HG03108 (cell line): ENCODE measurements at regions not wholly inside any gene's neighbourhood (a gene's known extent, or its start where the extent isn't known, plus 50 kb on each side); places are given as distances from the start of the nearest gene placed in this dataset.
"Not testable (repeated sequence)": the region's sequence is repeated elsewhere in the genome, so short reads cannot be mapped to it uniquely, and the experiment has no call there.

Experiments
- ATAC-seq: cut with Tn5 transposase; IDR thresholded peaks from one replicate; pipeline ENCODE4 v1.9.1; 2021; ENCODE audit warnings: moderate library complexity; ENCODE audit not compliant: unreplicated experiment

GRCh38 chr4:136007991-136008390 lies 1524.3 kb downstream of the PCDH18 start:
- no peak for ATAC-seq

DNA sequence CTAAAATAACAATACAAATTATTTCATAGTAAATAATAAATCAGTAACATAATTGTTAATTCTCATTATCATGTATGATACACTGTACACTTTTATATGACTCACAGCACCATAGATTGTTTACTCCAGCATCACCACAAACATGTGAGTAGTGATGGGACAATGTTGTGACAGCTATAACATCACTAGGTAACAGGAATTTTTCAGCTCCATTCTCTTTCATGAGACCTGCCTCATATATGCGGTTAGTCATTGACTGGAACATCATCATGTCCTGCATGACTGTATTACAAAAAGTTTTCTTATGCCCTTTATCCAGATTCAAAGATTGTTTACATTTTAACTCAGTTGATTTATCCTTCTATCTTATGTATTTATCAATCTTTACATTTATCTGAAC lies 1530.0 kb downstream of the PCDH18 start:
- ATAC-seq = no peak

DNA sequence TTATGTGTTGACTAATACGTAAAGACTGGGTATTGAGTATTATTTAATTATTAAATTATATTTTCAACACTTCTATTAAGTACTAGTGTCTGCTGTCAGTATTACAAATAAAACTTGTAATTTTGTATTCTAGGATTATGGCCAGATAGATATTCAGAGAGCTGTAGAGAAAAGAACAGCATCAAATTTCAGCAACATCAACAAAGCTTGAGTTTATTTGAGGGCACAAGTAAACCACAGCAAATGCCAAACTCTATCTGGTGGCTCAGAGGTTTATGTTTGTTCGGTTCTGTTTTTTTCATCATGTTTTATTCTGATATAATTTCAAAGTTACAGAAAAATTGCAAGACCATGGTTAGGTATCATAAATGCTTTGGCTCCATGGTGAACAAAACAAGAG lies 1530.5 kb downstream of the PCDH18 start:
- no peak for ATAC-seq

DNA sequence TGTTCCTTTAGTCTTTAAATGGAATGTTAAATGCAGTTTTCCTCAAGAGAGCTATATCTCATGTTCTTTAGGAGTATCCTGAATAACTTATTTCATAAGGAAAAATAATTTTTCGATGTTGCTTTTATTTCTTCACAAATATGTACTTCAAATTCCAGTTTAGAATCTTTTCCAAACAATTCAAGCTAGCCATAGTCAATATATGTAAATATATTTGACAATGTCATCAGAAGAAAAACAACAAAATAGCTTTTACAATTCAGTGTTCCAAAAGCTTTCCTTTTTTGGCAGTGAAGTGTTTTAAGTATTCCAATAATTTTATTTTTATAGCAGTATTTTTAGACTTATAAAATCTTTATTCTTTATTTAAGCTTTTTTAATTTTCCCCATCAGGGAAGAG lies 1532.0 kb downstream of the PCDH18 start:
- ATAC-seq = no peak

DNA sequence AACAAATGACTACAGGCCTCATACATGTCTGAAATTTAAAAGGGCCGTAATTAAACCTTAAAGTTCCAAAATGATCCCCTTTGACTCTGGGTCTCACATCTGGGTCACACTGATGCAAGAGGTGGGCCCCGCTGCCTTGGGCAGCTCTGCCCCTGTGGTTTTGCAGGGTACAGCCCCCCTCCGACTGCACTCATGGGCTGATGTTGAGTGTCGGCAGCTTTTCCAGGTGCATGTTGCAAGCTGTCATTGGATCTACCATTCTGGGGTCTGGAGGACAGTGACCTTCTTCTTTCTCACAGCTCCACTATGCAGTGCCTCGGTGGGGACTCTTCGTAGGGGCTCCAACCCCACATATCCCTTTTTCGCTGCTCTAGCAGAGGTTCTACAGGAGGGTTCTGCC lies 1537.9 kb downstream of the PCDH18 start:
- ATAC-seq = no peak

DNA sequence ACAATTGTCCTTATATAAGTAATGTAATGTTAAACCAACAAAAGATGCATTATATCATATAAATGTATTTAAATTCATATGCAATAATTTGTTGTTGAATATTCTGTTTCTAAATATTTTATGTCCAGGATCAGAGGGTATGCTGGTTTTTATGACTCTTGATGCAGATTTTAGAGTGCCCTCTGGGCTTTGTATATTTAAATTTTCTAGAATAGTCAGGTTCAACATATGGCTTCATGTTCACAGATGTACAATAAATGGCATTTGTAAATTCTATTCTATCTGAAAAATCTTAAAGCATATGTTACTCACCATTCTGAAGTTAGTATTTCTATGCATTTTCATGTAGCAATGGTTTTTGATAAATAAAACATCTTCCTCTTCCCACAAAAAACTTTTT lies 1555.4 kb downstream of the PCDH18 start:
- ATAC-seq = no peak

DNA sequence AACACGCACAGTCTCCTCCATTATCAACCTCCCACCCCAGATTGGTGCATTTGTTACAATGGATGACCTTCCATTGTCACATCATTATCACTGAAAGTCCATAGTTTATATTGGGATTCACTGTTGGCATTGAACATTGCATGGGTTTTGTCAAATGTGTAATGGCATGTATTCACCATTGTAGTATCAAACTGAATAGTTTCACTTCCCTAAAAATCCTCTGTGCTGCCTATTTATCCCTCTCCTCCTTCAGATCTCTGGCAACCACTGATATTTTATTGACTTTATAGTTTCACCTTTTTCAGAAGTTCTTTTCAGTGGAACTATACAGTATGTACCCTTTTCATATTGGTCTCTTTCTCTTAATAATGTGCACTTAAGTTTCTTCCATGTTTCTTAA lies 1565.4 kb downstream of the PCDH18 start:
- ATAC-seq = no peak

GRCh38 chr4:135963009-135963408 lies 1569.3 kb downstream of the PCDH18 start:
- ATAC-seq = no peak

DNA sequence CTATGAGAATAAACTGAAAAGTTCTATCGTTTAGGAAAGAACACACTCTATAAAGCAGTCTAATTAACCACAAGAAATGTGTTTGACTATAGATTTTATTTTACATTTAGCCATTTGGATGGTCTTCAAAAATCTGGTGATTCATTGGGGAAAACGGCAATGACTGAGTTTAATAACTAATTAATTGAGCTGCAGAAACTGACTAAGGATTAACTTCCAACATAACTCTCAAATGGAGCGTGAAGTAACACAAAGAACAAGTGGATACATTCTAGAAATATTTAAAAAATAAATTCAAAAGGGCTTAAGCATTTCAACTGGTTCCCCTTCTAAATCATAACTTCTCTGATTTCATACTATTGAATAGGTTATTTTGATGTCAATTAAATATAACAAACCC lies 1582.4 kb downstream of the PCDH18 start:
- no peak for ATAC-seq

DNA sequence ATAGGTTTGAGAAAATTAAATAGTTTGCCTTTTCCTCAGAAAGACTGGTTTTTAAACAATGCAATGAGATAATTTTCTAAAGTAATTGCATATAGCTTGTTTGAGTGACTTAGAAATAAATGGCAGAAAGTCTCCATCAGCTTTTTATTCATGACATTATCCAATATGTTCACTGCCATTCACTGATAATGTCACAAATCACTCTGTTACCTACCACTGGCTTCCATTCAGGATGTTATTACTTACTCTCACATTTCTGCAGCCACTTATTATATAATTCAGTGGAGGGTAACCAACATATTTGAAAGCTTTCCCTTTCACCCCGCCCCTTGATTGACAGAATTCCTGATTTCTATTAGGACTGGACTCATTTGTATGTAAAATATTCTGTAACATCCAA lies 1583.5 kb downstream of the PCDH18 start:
- ATAC-seq = no peak

- ATAC-seq = no peak
These were observed 1590.6 kb downstream of the PCDH18 start for GRCh38 chr4:135941671-135942070.

DNA sequence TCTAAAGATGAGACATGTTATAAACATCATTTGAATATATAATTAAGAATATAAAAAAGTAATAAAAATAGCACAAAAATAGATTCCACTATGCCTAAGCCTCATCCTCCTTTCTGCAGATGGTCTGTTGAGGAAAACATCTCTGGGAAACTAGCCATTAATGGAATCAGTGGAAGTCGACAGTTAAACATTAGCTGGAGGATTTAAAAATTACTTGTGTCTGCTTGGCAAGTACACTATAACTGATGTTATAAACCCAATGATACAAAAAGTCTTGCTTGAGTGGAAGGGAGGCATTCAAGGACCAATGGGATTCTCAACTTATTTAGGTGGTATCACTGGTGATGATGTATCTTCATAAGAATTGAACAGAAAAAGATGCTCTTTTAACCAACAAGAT lies 1598.3 kb downstream of the PCDH18 start:
- ATAC-seq = no peak

- ATAC-seq = no peak
These were observed 1604.6 kb downstream of the PCDH18 start for GRCh38 chr4:135927651-135928050.

- no peak for ATAC-seq
These were observed 1611.2 kb downstream of the PCDH18 start for GRCh38 chr4:135921081-135921480.

DNA sequence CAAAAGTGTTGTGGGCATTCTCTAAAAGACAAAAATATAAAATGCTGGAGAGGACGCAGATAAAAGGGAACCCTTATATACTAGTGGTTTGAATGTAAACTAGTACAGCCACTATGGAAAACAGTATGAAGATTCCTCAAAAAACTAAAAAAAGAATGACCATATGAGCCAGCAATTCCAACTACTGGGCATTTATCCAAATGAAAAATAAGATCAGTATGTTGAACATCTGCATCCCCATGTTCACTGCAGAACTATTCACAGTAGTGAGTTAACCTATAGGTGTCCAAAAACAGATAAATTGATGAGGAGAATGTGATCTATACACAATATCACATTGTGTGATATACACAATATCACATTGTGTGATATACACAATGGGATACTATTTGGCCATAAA lies 1615.3 kb downstream of the PCDH18 start:
- no peak for ATAC-seq

GRCh38 chr4:135900956-135901355 lies 1631.3 kb downstream of the PCDH18 start:
- no peak for ATAC-seq

DNA sequence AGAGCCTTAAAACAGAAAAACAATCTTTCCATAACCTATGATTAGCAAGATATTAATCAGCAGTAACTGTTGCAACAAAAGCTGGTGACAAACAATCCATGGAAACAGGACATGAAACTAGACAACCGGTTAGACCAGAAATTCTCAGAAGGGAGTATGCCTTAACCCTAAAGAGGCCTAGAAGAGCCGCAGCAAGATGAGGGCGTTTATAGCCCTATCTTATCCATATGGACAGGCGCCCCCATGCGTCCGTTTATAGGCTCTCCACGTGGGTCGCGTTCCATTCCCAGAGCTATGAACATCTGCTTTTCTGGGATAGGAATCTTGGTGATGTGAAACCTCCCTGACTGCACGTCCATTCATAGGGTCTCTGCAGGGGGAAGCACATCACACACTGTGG lies 1662.7 kb upstream of the PABPC4L start:
- ATAC-seq = not testable (repeated sequence)

DNA sequence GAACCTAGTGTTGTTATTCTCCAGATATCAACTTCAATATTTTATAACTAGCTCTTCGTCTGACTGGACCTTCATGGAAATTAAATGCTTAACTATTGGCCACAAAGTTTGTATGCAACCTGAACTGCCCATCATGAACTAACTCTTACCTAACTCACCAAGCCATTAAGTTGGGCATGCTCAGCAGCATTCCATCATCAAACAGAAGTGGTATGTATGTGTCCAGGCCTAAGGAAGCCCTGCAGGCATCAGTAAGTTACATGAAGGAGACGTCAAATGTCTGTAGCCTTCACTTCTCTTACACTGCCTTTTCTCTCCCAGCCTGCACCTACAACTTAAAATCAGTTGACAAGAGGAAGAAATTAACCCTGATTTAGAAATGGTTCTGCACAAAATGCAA lies 1639.2 kb upstream of the PABPC4L start:
- no peak for ATAC-seq

- ATAC-seq = no peak
These were observed 1638.1 kb upstream of the PABPC4L start for GRCh38 chr4:135839712-135840111.

- no peak for ATAC-seq
These were observed 1637.3 kb upstream of the PABPC4L start for GRCh38 chr4:135838889-135839288.

GRCh38 chr4:135834471-135834870 lies 1632.9 kb upstream of the PABPC4L start:
- no peak for ATAC-seq

DNA sequence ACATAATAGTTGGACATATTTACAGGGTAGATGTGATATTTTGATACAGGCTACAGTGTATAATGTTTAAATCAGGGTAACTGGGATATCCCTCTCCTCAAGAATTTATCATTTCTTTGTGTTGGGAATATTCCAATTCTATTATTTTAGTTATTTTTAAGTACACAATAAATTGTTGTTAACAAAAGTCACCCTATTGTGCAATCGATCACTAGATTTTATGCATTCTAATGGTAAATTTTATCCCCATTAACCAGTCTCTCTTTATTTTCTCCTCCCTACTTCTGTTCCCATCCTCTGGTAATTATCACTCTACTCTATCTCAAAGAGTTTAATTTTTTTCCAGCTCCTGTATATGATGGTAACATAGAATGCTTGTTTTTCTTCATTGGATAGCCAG lies 1631.9 kb upstream of the PABPC4L start:
- ATAC-seq = no peak

GRCh38 chr4:135824759-135825296 lies 1623.2 kb upstream of the PABPC4L start:
- no peak for ATAC-seq

- ATAC-seq = no peak
These were observed 1603.2 kb upstream of the PABPC4L start for GRCh38 chr4:135804785-135805184.
